Neural cell (in vitro differentiated cells): ENCODE measurements at regions not wholly inside any gene's neighbourhood (a gene's known extent, or its start where the extent isn't known, plus 50 kb on each side); places are given as distances from the start of the nearest gene placed in this dataset.

Experiments used
- CTCF ChIP-seq: fragments of 450-650 bp; IDR thresholded peaks from 2 replicates; pipeline ENCODE4 v1.5.1; 2014; ENCODE audit warnings: antibody characterized with exemption, mild to moderate bottlenecking, moderate library complexity; ENCODE audit not compliant: poor library complexity, severe bottlenecking
- EP300 ChIP-seq: fragments of 450-650 bp; conservative IDR thresholded peaks from 2 replicates; pipeline ENCODE4 v1.6.1; 2014; ENCODE audit warnings: antibody characterized with exemption, mild to moderate bottlenecking, moderate library complexity; ENCODE audit not compliant: poor library complexity, severe bottlenecking
- EZH2 ChIP-seq: fragments of 200-600, 300-800 bp; shearing (Covaris generic), sonication (generic); IDR thresholded peaks from 2 replicates; pipeline ENCODE4 v1.6.1; 2014; ENCODE audit warnings: antibody characterized with exemption, low read length, borderline replicate concordance, mild to moderate bottlenecking; ENCODE audit not compliant: insufficient read depth, poor library complexity, severe bottlenecking
- MXI1 ChIP-seq: fragments of 450-650 bp; conservative IDR thresholded peaks from 2 replicates; pipeline ENCODE4 v1.6.1; 2014; ENCODE audit warnings: antibody characterized with exemption, mild to moderate bottlenecking; ENCODE audit not compliant: poor library complexity, severe bottlenecking
- POLR2AphosphoS5 ChIP-seq: IDR thresholded peaks from 2 replicates; pipeline ENCODE4 v1.6.1; 2012
- RAD21 ChIP-seq: fragments of 450-650 bp; conservative IDR thresholded peaks from 2 replicates; pipeline ENCODE4 v1.6.1; 2014; ENCODE audit warnings: antibody characterized with exemption, mild to moderate bottlenecking, moderate library complexity
- REST ChIP-seq: IDR thresholded peaks from 2 replicates; pipeline ENCODE4 v1.6.1; 2012; ENCODE audit warnings: borderline replicate concordance
- SMC3 ChIP-seq: fragments of 450-650 bp; conservative IDR thresholded peaks from 2 replicates; pipeline ENCODE4 v1.6.1; 2014; ENCODE audit warnings: antibody characterized with exemption, mild to moderate bottlenecking, moderate library complexity; ENCODE audit not compliant: poor library complexity
- TAF1 ChIP-seq: IDR thresholded peaks from 2 replicates; pipeline ENCODE4 v1.6.1; 2012; ENCODE audit warnings: low read depth

DNA sequence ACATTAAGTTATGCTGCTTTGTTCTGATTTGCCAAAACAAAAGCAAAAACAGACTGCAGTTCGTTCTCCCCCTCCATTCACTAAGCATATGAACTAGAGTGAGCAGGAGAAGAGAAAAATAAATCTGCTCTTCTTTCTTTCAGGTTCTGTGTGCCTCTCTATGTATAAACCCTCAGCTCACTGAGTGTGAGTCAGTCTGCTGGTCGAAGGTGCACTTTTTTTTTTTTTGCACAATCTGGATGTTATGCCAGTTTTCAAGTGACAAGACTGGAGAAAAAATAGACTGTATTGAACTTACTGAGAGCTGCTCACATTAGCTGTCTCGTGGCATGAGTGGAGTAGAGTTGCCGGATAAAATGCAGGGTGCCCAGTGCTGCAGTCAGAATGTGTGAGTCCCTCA is 244.6 kb upstream of the ATP10B start:
- TF ChIP-seq EZH2 (no peak), CTCF (no peak), POLR2AphosphoS5 (no peak), SMC3 (no peak), MXI1 (no peak), TAF1 (no peak), EP300 (no peak), RAD21 (no peak), REST (no peak)
